ENCODE measurements at regions not wholly inside any gene's neighbourhood (a gene's known extent, or its start where the extent isn't known, plus 50 kb on each side); places are given as distances from the start of the nearest gene placed in this dataset.

DNA sequence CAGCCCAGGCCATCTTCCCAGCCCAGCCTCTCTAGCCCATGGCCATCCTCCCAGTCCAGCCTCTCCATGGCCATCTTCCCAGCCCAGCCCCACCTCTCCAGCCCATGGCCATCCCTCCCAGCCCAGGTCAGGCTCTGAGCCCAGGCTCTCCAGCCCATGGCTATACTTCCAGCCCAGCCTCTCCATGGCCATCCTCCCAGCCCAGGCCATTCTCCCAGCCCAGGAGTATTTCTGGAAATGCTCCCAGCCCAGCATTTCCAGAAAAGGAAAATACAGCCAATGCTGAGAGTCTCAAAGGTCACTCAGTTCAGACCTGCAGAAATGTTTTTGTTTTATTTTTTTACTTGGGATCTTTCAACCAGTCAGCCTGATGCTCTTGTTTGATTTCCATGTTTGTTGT, 70.0 kb upstream of the ZNF281 start:
- no peak overlapping the region for H3K4me3 ChIP-seq (ENCODE audit: low read length)
- no peak for DNase-seq

DNA sequence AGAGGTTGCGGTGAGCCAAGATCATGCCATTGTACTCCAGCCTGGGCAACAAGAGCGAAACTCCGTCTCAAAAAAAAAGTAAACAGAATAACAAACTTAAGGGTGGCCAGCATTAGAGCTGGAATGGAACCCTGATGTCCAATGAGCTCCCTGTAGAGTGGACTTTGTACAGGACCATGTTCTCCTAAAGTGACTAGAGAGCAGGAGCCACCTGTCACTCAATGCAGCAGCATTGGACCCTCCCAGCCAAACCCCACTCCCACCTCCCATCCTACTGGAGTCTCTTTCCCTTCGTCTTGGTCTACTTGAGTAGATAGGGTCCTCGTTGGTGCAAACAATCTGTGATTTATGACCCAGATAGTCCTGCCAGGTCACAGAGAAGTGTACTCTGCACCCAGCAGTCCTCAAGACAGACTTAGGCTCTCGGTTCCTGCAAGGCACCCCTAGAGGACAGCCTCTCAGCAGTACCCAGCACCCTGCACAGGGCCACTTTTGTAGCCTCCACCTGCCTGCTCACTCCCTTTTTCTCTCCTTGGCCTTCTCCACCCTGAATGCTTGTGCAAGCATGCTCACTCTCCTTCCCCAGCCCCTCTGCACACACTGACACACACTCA, 69.2 kb upstream of the ZNF281 start:
- H3K4me1 ChIP-seq (ENCODE audit: control insufficient read depth, insufficient read depth, low read length): no peaks in the 10 kb centered on the region
- ATAC-seq: no peak
- WGBS: 86% methylated on average over 6 of the region's 6 CpGs
- H3K27ac ChIP-seq (ENCODE audit: low read length): no peak overlapping the region
- no peak overlapping the region for H3K4me3 ChIP-seq (ENCODE audit: low read length)
- no peaks in the 10 kb centered on the region for H3K27me3 ChIP-seq (ENCODE audit: control insufficient read depth, insufficient read depth)
- H3K9me3 ChIP-seq (ENCODE audit: control insufficient read depth, low read length): no peaks in the 10 kb centered on the region
- DNase-seq: no peak
- intact Hi-C loops (cut with DNase I): no loop called here

More for the DNA sequence above, 70.0 kb upstream of the ZNF281 start:
- H3K4me1 ChIP-seq (ENCODE audit: control insufficient read depth, insufficient read depth, low read length): no peaks in the 10 kb centered on the region
- no peaks in the 10 kb centered on the region for H3K27me3 ChIP-seq (ENCODE audit: control insufficient read depth, insufficient read depth)
- ATAC-seq: no peak
- no peaks in the 10 kb centered on the region for H3K9me3 ChIP-seq (ENCODE audit: control insufficient read depth, low read length)
- H3K27ac ChIP-seq (ENCODE audit: low read length): no peak overlapping the region
- intact Hi-C loops (cut with DNase I): loop anchor here in 1 of 4 donors (10.0 kb wide), 1 partner anchor 795 kb away; no protein-coding TSS in a partner anchor

DNA sequence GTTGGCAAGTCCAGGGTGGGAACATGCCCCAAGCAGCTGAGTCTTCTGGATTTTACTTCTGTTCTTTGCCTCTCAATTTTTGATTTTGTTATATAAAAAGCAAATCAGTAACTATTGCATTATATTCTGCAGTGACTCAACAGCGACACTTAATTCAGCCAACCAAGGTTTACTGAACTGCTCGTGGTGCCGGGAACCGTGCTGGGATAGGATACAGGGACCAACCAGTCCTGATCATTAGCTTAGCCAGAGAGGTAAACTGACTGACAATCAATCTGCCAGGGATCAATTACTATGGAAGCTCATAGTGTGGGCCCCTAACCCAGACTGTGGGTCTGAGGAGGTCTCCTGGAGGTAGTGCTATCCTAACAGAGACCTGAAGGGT, 68.4 kb upstream of the ZNF281 start:
- H3K9me3 ChIP-seq (ENCODE audit: control insufficient read depth, low read length): no peaks in the 10 kb centered on the region
- no peak overlapping the region for H3K4me3 ChIP-seq (ENCODE audit: low read length)
- no peak for ATAC-seq
- no peak overlapping the region for H3K27ac ChIP-seq (ENCODE audit: low read length)
- H3K27me3 ChIP-seq (ENCODE audit: control insufficient read depth, insufficient read depth): no peaks in the 10 kb centered on the region
- 90% methylated on average over 4 of the region's 4 CpGs for WGBS
- no peaks in the 10 kb centered on the region for H3K4me1 ChIP-seq (ENCODE audit: control insufficient read depth, insufficient read depth, low read length)
- no peak for DNase-seq
- intact Hi-C loops (cut with DNase I): no loop called here

DNA sequence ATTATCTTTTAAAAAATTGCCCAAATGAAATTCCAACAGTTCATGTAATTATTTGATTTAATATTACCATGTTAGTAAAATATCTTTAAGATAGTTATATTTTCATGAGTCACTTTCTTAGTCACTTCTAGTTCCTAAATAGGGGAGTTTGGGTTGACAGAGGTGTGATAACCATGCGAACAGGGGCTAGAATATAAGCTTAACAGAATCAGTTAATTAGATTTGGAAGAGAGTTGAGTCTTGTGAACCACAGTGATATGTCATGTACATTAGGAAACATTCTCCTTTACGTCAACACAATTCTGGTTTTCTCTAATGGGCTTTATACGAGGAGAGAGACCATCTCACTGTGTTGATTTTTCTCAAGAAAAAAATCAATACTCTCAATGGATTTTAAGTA, 64.8 kb upstream of the ZNF281 start:
- Histone ChIP-seq H3K4me1 (ENCODE audit: control insufficient read depth, insufficient read depth, low read length) (no peaks in the 10 kb centered on the region), H3K27me3 (ENCODE audit: control insufficient read depth, insufficient read depth) (no peaks in the 10 kb centered on the region), H3K4me3 (ENCODE audit: low read length) (no peak overlapping the region), H3K9me3 (ENCODE audit: control insufficient read depth, low read length) (no peaks in the 10 kb centered on the region), H3K27ac (ENCODE audit: low read length) (no peak overlapping the region)
- no peak for ATAC-seq
- intact Hi-C loops (cut with DNase I): no loop called here
- WGBS: 63% methylated on average over 3 of the region's 3 CpGs
- DNase-seq: no peak

DNA sequence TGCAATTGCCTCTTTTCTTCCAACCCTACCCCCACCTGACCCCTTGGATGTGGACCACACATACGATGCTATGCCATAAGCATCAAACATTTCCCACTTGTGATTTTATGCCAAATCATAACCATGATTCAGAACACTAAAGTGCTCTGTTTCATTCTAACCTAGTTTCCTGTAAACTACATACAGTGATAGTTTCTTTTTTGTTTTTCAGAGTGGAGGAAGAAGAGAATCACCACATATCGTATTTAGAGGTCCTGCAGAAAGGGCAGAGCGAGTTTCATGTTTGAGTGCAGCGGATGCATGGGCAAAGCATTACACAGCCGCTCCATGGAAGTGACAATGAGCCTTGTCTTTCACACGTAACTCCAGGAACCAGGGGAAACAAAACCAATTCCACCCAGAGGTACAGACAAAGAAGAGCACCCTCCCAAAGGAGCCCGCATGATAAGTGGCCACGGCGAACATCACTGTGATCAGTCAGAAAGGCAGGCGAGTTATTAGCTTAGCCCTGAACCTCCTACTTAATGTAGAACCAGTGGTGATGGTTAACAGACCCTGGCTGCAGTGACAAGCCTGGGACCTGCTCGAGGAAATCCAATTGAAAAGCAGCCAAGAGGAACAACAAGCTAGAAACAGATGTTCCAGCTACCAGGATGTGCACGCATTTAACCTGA, 64.0 kb upstream of the ZNF281 start:
- Histone ChIP-seq H3K4me1 (ENCODE audit: control insufficient read depth, insufficient read depth, low read length) (no peaks in the 10 kb centered on the region), H3K9me3 (ENCODE audit: control insufficient read depth, low read length) (no peaks in the 10 kb centered on the region), H3K27me3 (ENCODE audit: control insufficient read depth, insufficient read depth) (no peaks in the 10 kb centered on the region), H3K27ac (ENCODE audit: low read length) (no peak overlapping the region), H3K4me3 (ENCODE audit: low read length) (no peak overlapping the region)
- WGBS: 36% methylated on average over 12 of the region's 12 CpGs
- intact Hi-C loops (cut with DNase I): no loop called here
- DNase-seq: no peak
- no peak for ATAC-seq

DNA sequence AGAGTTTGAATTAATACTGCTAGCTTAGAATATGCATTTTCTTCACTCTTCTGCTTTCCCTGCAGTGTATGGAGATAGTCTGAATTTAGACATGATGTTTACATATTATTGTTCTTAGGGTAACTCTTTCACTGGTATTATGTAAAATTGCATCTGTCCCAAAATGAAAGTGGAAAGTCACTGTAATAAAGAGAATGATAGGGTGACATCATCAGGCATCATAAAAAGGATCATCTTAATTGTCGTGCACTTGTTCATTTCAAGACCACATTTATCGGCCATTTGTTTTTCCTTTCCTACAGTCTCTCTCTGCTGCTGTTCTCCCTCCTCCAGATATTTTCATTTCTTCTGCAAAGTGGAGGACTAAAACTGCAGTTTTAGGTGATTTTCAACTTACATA, 61.9 kb upstream of the ZNF281 start:
- DNase-seq (no peak), ATAC-seq (no peak)
- Histone ChIP-seq H3K27ac (ENCODE audit: low read length) (no peak overlapping the region), H3K4me3 (ENCODE audit: low read length) (no peak overlapping the region), H3K4me1 (ENCODE audit: control insufficient read depth, insufficient read depth, low read length) (no peaks in the 10 kb centered on the region), H3K9me3 (ENCODE audit: control insufficient read depth, low read length) (no peaks in the 10 kb centered on the region), H3K27me3 (ENCODE audit: control insufficient read depth, insufficient read depth) (no peaks in the 10 kb centered on the region)
- intact Hi-C loops (cut with DNase I): no loop called here
- 86% methylated on average over 2 of the region's 2 CpGs for WGBS

DNA sequence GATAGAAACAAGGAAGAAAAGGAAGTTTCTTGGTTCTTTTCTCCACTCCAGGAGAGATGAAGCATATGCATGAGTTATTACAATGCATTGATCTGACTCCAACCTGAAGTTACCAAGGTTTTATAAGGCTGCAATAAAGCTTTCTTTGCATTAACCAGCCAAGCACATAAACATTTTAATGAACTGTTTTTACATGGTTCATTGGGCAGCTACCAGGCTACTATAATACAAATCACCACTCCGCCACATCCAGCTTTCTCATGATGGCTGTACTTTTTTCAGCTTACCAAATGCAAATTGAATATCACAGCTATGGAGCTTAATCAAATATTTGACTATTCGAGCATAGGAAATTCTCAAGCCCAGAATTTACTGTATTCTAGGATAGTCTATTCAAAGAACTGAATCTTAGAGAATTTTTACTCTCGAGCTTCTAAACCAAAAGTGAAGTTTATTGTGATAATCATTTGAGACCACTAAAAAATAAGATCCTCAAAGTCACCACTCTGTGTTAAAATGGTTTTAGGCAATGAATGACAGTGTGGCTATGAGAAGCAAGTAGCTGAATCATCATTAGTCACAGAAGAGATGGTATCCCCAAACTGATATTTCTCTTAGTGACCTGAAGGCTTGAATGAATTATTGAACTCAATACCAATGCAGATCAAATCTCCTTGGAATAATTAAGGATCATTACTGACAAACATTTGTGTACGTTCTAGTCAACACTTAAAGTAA, 58.6 kb upstream of the ZNF281 start:
- Histone ChIP-seq H3K4me3 (ENCODE audit: low read length) (no peak overlapping the region), H3K27ac (ENCODE audit: low read length) (no peak overlapping the region), H3K4me1 (ENCODE audit: control insufficient read depth, insufficient read depth, low read length) (no peaks in the 10 kb centered on the region), H3K9me3 (ENCODE audit: control insufficient read depth, low read length) (no peaks in the 10 kb centered on the region), H3K27me3 (ENCODE audit: control insufficient read depth, insufficient read depth) (no peaks in the 10 kb centered on the region)
- WGBS: 89% methylated on average over 4 of the region's 4 CpGs
- DNase-seq (no peak), ATAC-seq (no peak)
- intact Hi-C loops (cut with DNase I): no loop called here

DNA sequence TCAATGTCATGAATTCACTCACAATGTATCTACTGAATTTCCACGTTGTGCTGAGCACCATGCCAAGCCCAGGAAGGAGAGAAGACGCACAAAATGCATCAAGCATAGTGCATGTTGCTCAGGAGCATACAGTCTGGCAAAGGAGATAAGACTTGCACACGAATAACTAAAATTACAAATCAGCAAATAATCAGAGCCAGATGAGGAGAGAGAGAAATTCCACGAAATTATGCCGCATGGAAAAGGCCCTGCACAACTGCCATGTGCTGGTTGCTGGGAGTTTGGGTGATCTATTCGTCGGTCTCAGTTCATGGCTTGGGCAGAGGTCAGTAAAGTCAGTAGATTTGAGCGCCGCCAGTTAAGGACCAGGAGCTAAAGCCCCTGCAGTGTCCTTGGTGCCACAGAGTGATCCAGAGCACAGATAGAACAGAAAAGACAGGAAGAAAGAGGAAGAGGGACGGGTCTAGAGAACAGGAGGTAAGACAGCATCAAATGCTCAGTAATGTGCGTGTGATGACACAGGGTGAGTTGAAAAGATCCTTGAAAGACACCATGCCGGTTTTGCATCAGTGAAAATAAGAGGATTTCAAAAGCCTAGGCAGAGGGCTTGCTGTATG, 55.1 kb upstream of the ZNF281 start:
- Histone ChIP-seq H3K4me3 (ENCODE audit: low read length) (no peak overlapping the region), H3K27me3 (ENCODE audit: control insufficient read depth, insufficient read depth) (no peaks in the 10 kb centered on the region), H3K4me1 (ENCODE audit: control insufficient read depth, insufficient read depth, low read length) (no peaks in the 10 kb centered on the region), H3K9me3 (ENCODE audit: control insufficient read depth, low read length) (no peaks in the 10 kb centered on the region), H3K27ac (ENCODE audit: low read length) (no peak overlapping the region)
- WGBS: 76% methylated on average over 12 of the region's 12 CpGs
- DNase-seq: no peak
- intact Hi-C loops (cut with DNase I): no loop called here
- no peak for ATAC-seq
